ENCODE measurements at regions not wholly inside any gene's neighbourhood (a gene's known extent, or its start where the extent isn't known, plus 50 kb on each side); places are given as distances from the start of the nearest gene placed in this dataset.

DNA sequence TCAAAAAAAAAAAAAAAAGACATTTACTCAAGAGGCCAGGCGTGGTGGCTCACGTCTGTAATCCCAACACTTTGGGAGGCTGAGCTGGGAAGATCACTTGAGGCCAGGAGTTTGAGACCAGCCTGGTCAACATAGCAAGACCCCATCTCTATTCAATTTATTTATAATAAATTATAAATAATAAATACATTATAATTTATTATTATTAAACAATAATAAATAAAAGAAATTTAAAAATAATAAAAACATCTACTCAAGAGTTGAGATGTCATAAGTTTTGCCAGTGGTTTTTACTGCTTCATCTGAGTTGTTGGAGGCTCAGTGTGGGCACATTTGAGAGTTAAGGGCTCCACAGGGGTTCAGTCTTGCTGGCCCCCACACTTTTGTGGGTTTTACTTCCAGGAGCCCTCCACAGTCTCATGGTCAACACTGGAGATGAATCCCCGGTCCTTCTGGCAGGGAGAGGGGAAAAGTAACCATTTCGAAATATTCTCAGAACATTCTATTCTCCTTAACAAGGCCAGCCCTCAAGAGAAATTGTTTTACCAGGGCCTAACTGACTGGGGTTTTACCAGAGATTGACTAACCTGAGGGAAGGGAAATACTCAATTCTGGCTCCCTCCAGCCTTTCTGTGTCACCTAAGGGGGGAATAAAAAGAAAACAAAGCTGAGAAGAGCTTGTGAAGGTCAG is 51.6 kb upstream of the NCOA1 start:
- Histone ChIP-seq H3K27me3 (ENCODE audit: control insufficient read depth in 4 of 4, insufficient read depth in 4 of 4, low read length in 3 of 4) (no peaks in the 10 kb centered on the region), H3K9me3 (ENCODE audit: control insufficient read depth in 4 of 4, low read length in 3 of 4) (no peaks in the 10 kb centered on the region), H3K27ac (ENCODE audit: low read depth in 1 of 2, low read length in 2 of 2) (no peak overlapping the region), H3K4me3 (ENCODE audit: low read depth in 1 of 3, low read length in 3 of 3) (no peak overlapping the region), H3K9ac (ENCODE audit: low read depth in 1 of 2, low read length in 2 of 2) (no peak overlapping the region), H3K4me1 (ENCODE audit: control insufficient read depth in 4 of 4, insufficient read depth in 4 of 4, low read length in 3 of 4) (no peaks in the 10 kb centered on the region), H3K36me3 (ENCODE audit: control insufficient read depth in 4 of 4, insufficient read depth in 3 of 4, low read depth in 1 of 4, low read length in 3 of 4) (no peaks in the 10 kb centered on the region)
- TF ChIP-seq HNF4G (IDR thresholded peaks at IDR 0.05) (no peak), SP1 (IDR thresholded peaks at IDR 0.05) (no peak), YY1 (IDR thresholded peaks at IDR 0.05) (no peak), GABPA (IDR thresholded peaks at IDR 0.05 in 1 of 2, conservative IDR thresholded peaks at IDR 0.05 in 1 of 2) (no peak), EGR1 (IDR thresholded peaks at IDR 0.05; ENCODE audit: low read depth in 2 of 2) (no peak), TAF1 (conservative IDR thresholded peaks at IDR 0.05) (no peak), RAD21 (IDR thresholded peaks at IDR 0.05) (no peak), NR2F2 (IDR thresholded peaks at IDR 0.05) (no peak)
- TF ChIP-seq, protein P1, sequence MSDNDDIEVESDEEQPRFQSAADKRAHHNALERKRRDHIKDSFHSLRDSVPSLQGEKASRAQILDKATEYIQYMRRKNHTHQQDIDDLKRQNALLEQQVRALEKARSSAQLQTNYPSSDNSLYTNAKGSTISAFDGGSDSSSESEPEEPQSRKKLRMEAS (IDR thresholded peaks at IDR 0.05), result no peak
- TF ChIP-seq, protein P2, sequence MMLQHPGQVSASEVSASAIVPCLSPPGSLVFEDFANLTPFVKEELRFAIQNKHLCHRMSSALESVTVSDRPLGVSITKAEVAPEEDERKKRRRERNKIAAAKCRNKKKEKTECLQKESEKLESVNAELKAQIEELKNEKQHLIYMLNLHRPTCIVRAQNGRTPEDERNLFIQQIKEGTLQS (IDR thresholded peaks at IDR 0.05), result no peak
- TF ChIP-seq, protein P3, sequence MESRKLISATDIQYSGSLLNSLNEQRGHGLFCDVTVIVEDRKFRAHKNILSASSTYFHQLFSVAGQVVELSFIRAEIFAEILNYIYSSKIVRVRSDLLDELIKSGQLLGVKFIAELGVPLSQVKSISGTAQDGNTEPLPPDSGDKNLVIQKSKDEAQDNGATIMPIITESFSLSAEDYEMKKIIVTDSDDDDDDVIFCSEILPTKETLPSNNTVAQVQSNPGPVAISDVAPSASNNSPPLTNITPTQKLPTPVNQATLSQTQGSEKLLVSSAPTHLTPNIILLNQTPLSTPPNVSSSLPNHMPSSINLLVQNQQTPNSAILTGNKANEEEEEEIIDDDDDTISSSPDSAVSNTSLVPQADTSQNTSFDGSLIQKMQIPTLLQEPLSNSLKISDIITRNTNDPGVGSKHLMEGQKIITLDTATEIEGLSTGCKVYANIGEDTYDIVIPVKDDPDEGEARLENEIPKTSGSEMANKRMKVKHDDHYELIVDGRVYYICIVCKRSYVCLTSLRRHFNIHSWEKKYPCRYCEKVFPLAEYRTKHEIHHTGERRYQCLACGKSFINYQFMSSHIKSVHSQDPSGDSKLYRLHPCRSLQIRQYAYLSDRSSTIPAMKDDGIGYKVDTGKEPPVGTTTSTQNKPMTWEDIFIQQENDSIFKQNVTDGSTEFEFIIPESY (IDR thresholded peaks at IDR 0.05), result no peak
- no peak for DNase-seq (ENCODE audit: low spot score)
- WGBS, result 95% methylated on average over 4 of the region's 4 CpGs

DNA sequence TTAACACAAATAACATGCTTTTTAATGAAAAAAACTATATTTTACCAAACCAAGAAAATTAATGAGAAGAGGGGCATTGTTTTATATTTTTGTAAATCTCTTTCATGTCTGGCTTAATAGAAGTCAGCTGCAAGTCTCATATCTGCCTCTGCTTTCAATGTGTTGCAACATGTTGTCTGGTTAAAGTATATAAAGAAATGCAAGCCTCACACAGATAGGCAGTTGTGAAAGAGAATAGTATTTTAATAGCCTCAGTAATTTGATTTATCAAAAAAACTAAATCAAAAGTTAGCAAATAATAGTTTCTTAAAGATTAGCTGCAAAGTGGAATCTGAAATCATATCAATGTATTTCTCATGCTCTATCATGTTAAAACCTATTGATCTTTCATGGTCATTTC is 52.9 kb upstream of the NCOA1 start:
- H3K27ac ChIP-seq (ENCODE audit: low read depth in 1 of 2, low read length in 2 of 2), result no peak overlapping the region
- H3K4me1 ChIP-seq (ENCODE audit: control insufficient read depth in 4 of 4, insufficient read depth in 4 of 4, low read length in 3 of 4), result no peaks in the 10 kb centered on the region
- H3K36me3 ChIP-seq (ENCODE audit: control insufficient read depth in 4 of 4, insufficient read depth in 3 of 4, low read depth in 1 of 4, low read length in 3 of 4), result no peaks in the 10 kb centered on the region
- no peak overlapping the region for H3K9ac ChIP-seq (ENCODE audit: low read depth in 1 of 2, low read length in 2 of 2)
- DNase-seq (ENCODE audit: low spot score), result no peak
- H3K4me3 ChIP-seq (ENCODE audit: low read depth in 1 of 3, low read length in 3 of 3), result no peak overlapping the region
- no peak for TF ChIP-seq RXRA (IDR thresholded peaks at IDR 0.05)
- no peak for TF ChIP-seq JUND (IDR thresholded peaks at IDR 0.05)
- no peak for TF ChIP-seq YY1 (IDR thresholded peaks at IDR 0.05)
- TF ChIP-seq NR2F2 (IDR thresholded peaks at IDR 0.05), result no peak
- TF ChIP-seq FOXA2 (IDR thresholded peaks at IDR 0.05), result no peak
- TF ChIP-seq, protein P2 (IDR thresholded peaks at IDR 0.05), result no peak
- TF ChIP-seq, protein P4, sequence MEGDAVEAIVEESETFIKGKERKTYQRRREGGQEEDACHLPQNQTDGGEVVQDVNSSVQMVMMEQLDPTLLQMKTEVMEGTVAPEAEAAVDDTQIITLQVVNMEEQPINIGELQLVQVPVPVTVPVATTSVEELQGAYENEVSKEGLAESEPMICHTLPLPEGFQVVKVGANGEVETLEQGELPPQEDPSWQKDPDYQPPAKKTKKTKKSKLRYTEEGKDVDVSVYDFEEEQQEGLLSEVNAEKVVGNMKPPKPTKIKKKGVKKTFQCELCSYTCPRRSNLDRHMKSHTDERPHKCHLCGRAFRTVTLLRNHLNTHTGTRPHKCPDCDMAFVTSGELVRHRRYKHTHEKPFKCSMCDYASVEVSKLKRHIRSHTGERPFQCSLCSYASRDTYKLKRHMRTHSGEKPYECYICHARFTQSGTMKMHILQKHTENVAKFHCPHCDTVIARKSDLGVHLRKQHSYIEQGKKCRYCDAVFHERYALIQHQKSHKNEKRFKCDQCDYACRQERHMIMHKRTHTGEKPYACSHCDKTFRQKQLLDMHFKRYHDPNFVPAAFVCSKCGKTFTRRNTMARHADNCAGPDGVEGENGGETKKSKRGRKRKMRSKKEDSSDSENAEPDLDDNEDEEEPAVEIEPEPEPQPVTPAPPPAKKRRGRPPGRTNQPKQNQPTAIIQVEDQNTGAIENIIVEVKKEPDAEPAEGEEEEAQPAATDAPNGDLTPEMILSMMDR (IDR thresholded peaks at IDR 0.05; ENCODE audit: low read depth, low read length, missing input control), result no peak
- TF ChIP-seq HNF4G (IDR thresholded peaks at IDR 0.05), result no peak
- TF ChIP-seq RAD21 (IDR thresholded peaks at IDR 0.05), result no peak
- no peak for TF ChIP-seq TAF1 (conservative IDR thresholded peaks at IDR 0.05)
- no peaks in the 10 kb centered on the region for H3K27me3 ChIP-seq (ENCODE audit: control insufficient read depth in 4 of 4, insufficient read depth in 4 of 4, low read length in 3 of 4)
- no peaks in the 10 kb centered on the region for H3K9me3 ChIP-seq (ENCODE audit: control insufficient read depth in 4 of 4, low read length in 3 of 4)
